ENCODE measurements at regions not wholly inside any gene's neighbourhood (a gene's known extent, or its start where the extent isn't known, plus 50 kb on each side); places are given as distances from the start of the nearest gene placed in this dataset.

GRCh38 chr3:3443482-3443881 lies 264.0 kb upstream of the CRBN start:
- no peak for TF ChIP-seq POLR2AphosphoS5 (IDR thresholded peaks at IDR 0.05; ENCODE audit: low read depth, low read length)
- TF ChIP-seq, protein P1, sequence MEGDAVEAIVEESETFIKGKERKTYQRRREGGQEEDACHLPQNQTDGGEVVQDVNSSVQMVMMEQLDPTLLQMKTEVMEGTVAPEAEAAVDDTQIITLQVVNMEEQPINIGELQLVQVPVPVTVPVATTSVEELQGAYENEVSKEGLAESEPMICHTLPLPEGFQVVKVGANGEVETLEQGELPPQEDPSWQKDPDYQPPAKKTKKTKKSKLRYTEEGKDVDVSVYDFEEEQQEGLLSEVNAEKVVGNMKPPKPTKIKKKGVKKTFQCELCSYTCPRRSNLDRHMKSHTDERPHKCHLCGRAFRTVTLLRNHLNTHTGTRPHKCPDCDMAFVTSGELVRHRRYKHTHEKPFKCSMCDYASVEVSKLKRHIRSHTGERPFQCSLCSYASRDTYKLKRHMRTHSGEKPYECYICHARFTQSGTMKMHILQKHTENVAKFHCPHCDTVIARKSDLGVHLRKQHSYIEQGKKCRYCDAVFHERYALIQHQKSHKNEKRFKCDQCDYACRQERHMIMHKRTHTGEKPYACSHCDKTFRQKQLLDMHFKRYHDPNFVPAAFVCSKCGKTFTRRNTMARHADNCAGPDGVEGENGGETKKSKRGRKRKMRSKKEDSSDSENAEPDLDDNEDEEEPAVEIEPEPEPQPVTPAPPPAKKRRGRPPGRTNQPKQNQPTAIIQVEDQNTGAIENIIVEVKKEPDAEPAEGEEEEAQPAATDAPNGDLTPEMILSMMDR (IDR thresholded peaks at IDR 0.05; ENCODE audit: control extremely low read depth in 1 of 3, insufficient read depth in 1 of 3, low read depth in 1 of 3, low read length in 3 of 3) = no peak
- no peak for TF ChIP-seq CEBPB (IDR thresholded peaks at IDR 0.05; ENCODE audit: low read depth, low read length)
- no peak for TF ChIP-seq CREB1 (IDR thresholded peaks at IDR 0.05)
- TF ChIP-seq GABPA (IDR thresholded peaks at IDR 0.05; ENCODE audit: borderline replicate concordance, insufficient read depth, low read length) = no peak
- no peak for TF ChIP-seq JUND (IDR thresholded peaks at IDR 0.05; ENCODE audit: low read length)
- TF ChIP-seq EZH2 (IDR thresholded peaks at IDR 0.05; ENCODE audit: low read depth, low read length, severe bottlenecking) = no peak
- no peak for TF ChIP-seq HDAC2 (IDR thresholded peaks at IDR 0.05; ENCODE audit: borderline replicate concordance in 1 of 2, low read depth in 2 of 2, low read length in 2 of 2)
- TF ChIP-seq RAD21 (IDR thresholded peaks at IDR 0.05 in 1 of 2, conservative IDR thresholded peaks at IDR 0.05 in 1 of 2; ENCODE audit: low read depth in 2 of 2, low read length in 2 of 2) = no peak
- TF ChIP-seq POLR2A (IDR thresholded peaks at IDR 0.05; ENCODE audit: control extremely low read depth in 1 of 2, low read depth in 2 of 2, low read length in 2 of 2) = no peak
- no peak for TF ChIP-seq USF2 (IDR thresholded peaks at IDR 0.05; ENCODE audit: low read length)
- no peak for TF ChIP-seq ZNF274 (IDR thresholded peaks at IDR 0.05; ENCODE audit: borderline replicate concordance, extremely low read depth, low read length)
- TF ChIP-seq SIX5 (IDR thresholded peaks at IDR 0.05; ENCODE audit: low read depth, low read length) = no peak

All from H1 (cell line).